ENCODE measurements at regions not wholly inside any gene's neighbourhood (a gene's known extent, or its start where the extent isn't known, plus 50 kb on each side); places are given as distances from the start of the nearest gene placed in this dataset.

DNA sequence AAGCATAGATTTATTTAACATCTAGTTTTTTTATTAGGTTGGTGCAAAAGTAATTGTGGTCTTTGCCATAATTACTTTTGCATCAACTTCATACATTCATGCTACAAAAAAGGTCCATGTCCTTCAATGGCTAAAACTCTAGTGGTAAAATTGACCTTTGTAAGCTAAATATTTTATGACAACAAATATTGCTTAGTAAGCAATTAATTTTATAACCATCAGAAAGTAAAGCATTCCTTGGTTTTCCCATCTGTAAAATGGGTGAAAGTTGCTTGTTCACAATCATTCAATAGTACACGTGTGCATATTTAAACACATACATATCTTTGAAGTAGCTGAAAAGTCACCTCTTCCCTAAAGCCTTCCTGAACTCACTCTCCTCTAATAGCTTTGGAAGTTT lies 789.6 kb downstream of the CDH8 start:
- TF ChIP-seq, protein P1, sequence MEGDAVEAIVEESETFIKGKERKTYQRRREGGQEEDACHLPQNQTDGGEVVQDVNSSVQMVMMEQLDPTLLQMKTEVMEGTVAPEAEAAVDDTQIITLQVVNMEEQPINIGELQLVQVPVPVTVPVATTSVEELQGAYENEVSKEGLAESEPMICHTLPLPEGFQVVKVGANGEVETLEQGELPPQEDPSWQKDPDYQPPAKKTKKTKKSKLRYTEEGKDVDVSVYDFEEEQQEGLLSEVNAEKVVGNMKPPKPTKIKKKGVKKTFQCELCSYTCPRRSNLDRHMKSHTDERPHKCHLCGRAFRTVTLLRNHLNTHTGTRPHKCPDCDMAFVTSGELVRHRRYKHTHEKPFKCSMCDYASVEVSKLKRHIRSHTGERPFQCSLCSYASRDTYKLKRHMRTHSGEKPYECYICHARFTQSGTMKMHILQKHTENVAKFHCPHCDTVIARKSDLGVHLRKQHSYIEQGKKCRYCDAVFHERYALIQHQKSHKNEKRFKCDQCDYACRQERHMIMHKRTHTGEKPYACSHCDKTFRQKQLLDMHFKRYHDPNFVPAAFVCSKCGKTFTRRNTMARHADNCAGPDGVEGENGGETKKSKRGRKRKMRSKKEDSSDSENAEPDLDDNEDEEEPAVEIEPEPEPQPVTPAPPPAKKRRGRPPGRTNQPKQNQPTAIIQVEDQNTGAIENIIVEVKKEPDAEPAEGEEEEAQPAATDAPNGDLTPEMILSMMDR (conservative IDR thresholded peaks at IDR 0.05 in 1 of 2, IDR thresholded peaks at IDR 0.05 in 1 of 2; ENCODE audit: extremely low read depth in 1 of 2, insufficient read depth in 1 of 2, low read depth in 1 of 2, low read length in 2 of 2) = no peak
- no peak for TF ChIP-seq EZH2 (IDR thresholded peaks at IDR 0.05; ENCODE audit: borderline replicate concordance, low read length)
